Activated naive CD8-positive, alpha-beta T cell treated with anti-CD3 and anti-CD28 coated beads, Interleukin-2, amount 50 U/mL, for 24 hours (primary cell): ENCODE measurements at regions not wholly inside any gene's neighbourhood (a gene's known extent, or its start where the extent isn't known, plus 50 kb on each side); places are given as distances from the start of the nearest gene placed in this dataset.

Experiments
- ATAC-seq: fragments of 150-1000 bp; cut with Tn5 transposase; one replicate; pipeline ENCODE4 v1.10.0; 2021
- DNase-seq: peaks from one replicate; pipeline ENCODE4 v3.0.0; 2021
- H3K27ac Mint-ChIP-seq: one replicate; pipeline ENCODE4 v1.8.0; 2021; ENCODE audit warnings: mild to moderate bottlenecking, mixed read lengths
- H3K27me3 Mint-ChIP-seq: one replicate; pipeline ENCODE4 v1.8.0; 2021; ENCODE audit warnings: mixed read lengths
- H3K36me3 Mint-ChIP-seq: one replicate; pipeline ENCODE4 v1.8.0; 2021; ENCODE audit warnings: low read depth, mixed read lengths
- H3K4me1 Mint-ChIP-seq: one replicate; pipeline ENCODE4 v1.8.0; 2021; ENCODE audit warnings: mixed read lengths
- H3K4me3 Mint-ChIP-seq: one replicate; pipeline ENCODE4 v1.8.0; 2021; ENCODE audit warnings: mild to moderate bottlenecking, moderate library complexity, mixed read lengths
- H3K9me3 Mint-ChIP-seq: one replicate; pipeline ENCODE4 v1.8.0; 2021; ENCODE audit warnings: mixed read lengths

GRCh38 chr21:35127026-35127425, 77.9 kb upstream of the RUNX1 start:
- DNase-seq (no peak), ATAC-seq (no peak)
- Mint-ChIP-seq H3K27ac (no peak overlapping the region), H3K4me1 (no peaks in the 10 kb centered on the region), H3K9me3 (peaks cover 31% of the 10 kb centered on the region), H3K4me3 (no peak overlapping the region), H3K36me3 (no peaks in the 10 kb centered on the region), H3K27me3 (no peaks in the 10 kb centered on the region)

GRCh38 chr21:35120631-35121180, 71.6 kb upstream of the RUNX1 start:
- Mint-ChIP-seq H3K36me3 (no peaks in the 10 kb centered on the region), H3K27me3 (no peaks in the 10 kb centered on the region), H3K4me1 (no peaks in the 10 kb centered on the region), H3K4me3 (no peak overlapping the region), H3K27ac (no peak overlapping the region), H3K9me3 (peaks cover 24% of the 10 kb centered on the region)
- DNase-seq (no peak), ATAC-seq (no peak)

- DNase-seq (no peak), ATAC-seq (no peak)
- Mint-ChIP-seq H3K4me3 (no peak overlapping the region), H3K4me1 (no peaks in the 10 kb centered on the region), H3K27ac (no peak overlapping the region), H3K36me3 (no peaks in the 10 kb centered on the region), H3K9me3 (peaks cover 13% of the 10 kb centered on the region), H3K27me3 (no peaks in the 10 kb centered on the region)
These were observed 70.5 kb upstream of the RUNX1 start for GRCh38 chr21:35119501-35120047.

- Mint-ChIP-seq H3K4me1 (peaks cover 15% of the 10 kb centered on the region), H3K9me3 (peaks cover 14% of the 10 kb centered on the region), H3K36me3 (peaks cover 5% of the 10 kb centered on the region), H3K27me3 (no peaks in the 10 kb centered on the region), H3K4me3 (no peak overlapping the region), H3K27ac (no peak overlapping the region)
- ATAC-seq, result no peak
- no peak for DNase-seq
These were observed 67.7 kb upstream of the RUNX1 start for GRCh38 chr21:35116777-35117176.

- peaks cover 17% of the 10 kb centered on the region for H3K4me1 Mint-ChIP-seq
- no peak overlapping the region for H3K4me3 Mint-ChIP-seq
- DNase-seq, result no peak
These were observed 64.0 kb upstream of the RUNX1 start for GRCh38 chr21:35113064-35113463.

GRCh38 chr21:35111321-35111930, 62.3 kb upstream of the RUNX1 start:
- ATAC-seq, result no peak
- peaks cover 14% of the 10 kb centered on the region for H3K9me3 Mint-ChIP-seq
- H3K4me3 Mint-ChIP-seq, result no peak overlapping the region
- peaks cover 5% of the 10 kb centered on the region for H3K36me3 Mint-ChIP-seq
- DNase-seq, result no peak
- no peaks in the 10 kb centered on the region for H3K27me3 Mint-ChIP-seq
- H3K27ac Mint-ChIP-seq, result no peak overlapping the region
- peaks cover 17% of the 10 kb centered on the region for H3K4me1 Mint-ChIP-seq

More at GRCh38 chr21:35113064-35113463, 64.0 kb upstream of the RUNX1 start:
- Mint-ChIP-seq H3K9me3 (peaks cover 14% of the 10 kb centered on the region), H3K36me3 (peaks cover 5% of the 10 kb centered on the region), H3K27ac (peak overlapping the region; percentile 32), H3K27me3 (no peaks in the 10 kb centered on the region)
- peak; percentile 63 for ATAC-seq

- Mint-ChIP-seq H3K4me1 (peaks cover 17% of the 10 kb centered on the region), H3K36me3 (peaks cover 5% of the 10 kb centered on the region), H3K9me3 (peaks cover 18% of the 10 kb centered on the region), H3K4me3 (no peak overlapping the region), H3K27me3 (no peaks in the 10 kb centered on the region), H3K27ac (peak overlapping the region; percentile 5)
- DNase-seq (no peak), ATAC-seq (no peak)
These were observed 59.8 kb upstream of the RUNX1 start for GRCh38 chr21:35108887-35109286.

- Mint-ChIP-seq H3K4me3 (no peak overlapping the region), H3K27ac (no peak overlapping the region), H3K36me3 (no peaks in the 10 kb centered on the region), H3K9me3 (peaks cover 5% of the 10 kb centered on the region), H3K27me3 (no peaks in the 10 kb centered on the region), H3K4me1 (peaks cover 5% of the 10 kb centered on the region)
- ATAC-seq (no peak), DNase-seq (no peak)
These were observed 58.4 kb upstream of the RUNX1 start for GRCh38 chr21:35107520-35107919.

GRCh38 chr21:35106246-35106835, 57.2 kb upstream of the RUNX1 start:
- Mint-ChIP-seq H3K4me3 (no peak overlapping the region), H3K9me3 (peaks cover 5% of the 10 kb centered on the region), H3K36me3 (no peaks in the 10 kb centered on the region), H3K27ac (no peak overlapping the region), H3K4me1 (no peaks in the 10 kb centered on the region), H3K27me3 (no peaks in the 10 kb centered on the region)
- DNase-seq (no peak), ATAC-seq (no peak)

- Mint-ChIP-seq H3K9me3 (peaks cover 5% of the 10 kb centered on the region), H3K36me3 (no peaks in the 10 kb centered on the region), H3K27me3 (no peaks in the 10 kb centered on the region), H3K27ac (no peak overlapping the region), H3K4me1 (peaks cover 15% of the 10 kb centered on the region), H3K4me3 (no peak overlapping the region)
- ATAC-seq (no peak), DNase-seq (peak; percentile 39)
These were observed 53.6 kb upstream of the RUNX1 start for GRCh38 chr21:35102488-35103371.

GRCh38 chr21:35100349-35100811, 51.3 kb upstream of the RUNX1 start:
- no peak overlapping the region for H3K27ac Mint-ChIP-seq
- peaks cover 5% of the 10 kb centered on the region for H3K9me3 Mint-ChIP-seq
- DNase-seq (no peak), ATAC-seq (no peak)
- H3K4me3 Mint-ChIP-seq, result no peak overlapping the region
- H3K4me1 Mint-ChIP-seq, result peaks cover 38% of the 10 kb centered on the region
- H3K27me3 Mint-ChIP-seq, result peaks cover 2% of the 10 kb centered on the region
- no peaks in the 10 kb centered on the region for H3K36me3 Mint-ChIP-seq

GRCh38 chr21:35099310-35099709, 50.2 kb upstream of the RUNX1 start:
- no peak for ATAC-seq
- Mint-ChIP-seq H3K4me3 (no peak overlapping the region), H3K36me3 (no peaks in the 10 kb centered on the region), H3K27me3 (peaks cover 2% of the 10 kb centered on the region), H3K4me1 (peaks cover 48% of the 10 kb centered on the region), H3K9me3 (peaks cover 5% of the 10 kb centered on the region), H3K27ac (no peak overlapping the region)
- DNase-seq, result no peak
